ENCODE measurements at regions not wholly inside any gene's neighbourhood (a gene's known extent, or its start where the extent isn't known, plus 50 kb on each side); places are given as distances from the start of the nearest gene placed in this dataset.
"Not testable (repeated sequence)": the region's sequence is repeated elsewhere in the genome, so short reads cannot be mapped to it uniquely, and the experiment has no call there.

DNA sequence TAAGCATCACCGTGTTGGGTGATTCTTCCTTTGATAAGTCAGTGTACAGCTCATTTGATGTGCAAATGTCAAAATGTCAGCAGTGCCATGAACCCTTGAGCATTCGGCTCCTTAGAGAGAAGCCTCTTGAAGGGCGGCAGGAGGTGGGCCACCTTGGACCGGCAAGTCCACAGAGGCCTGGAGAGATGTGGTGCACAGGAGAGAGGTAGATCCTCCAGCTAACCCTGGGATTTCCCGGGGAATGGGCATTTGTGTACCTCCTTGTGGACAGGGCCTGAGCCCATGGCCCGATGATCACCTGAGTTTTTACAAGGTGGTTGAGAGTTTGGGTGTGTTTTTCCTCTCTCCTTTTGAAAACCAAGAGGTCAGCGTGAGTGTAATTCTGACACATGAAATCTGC is 133.2 kb upstream of the RCN1 start:
- no peak for DNase-seq

DNA sequence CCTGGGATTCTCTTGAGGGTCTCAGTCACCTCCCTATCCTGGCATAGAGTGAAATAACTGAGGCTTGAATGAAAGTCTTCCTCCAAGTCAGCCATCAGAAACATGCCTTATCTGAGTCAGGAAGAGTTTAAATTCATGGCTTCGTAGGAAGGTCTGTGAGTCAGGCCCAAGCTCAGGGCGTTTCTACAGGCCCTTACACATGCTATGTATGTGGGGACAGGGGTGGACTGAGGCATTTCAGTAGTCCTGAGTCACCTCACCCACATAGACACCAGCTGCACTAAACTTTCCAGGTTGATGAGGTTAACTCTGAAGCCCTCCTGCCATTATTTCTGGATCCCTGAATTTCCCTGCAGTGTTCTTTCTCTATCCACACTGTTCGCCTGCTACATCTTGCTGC is 134.6 kb upstream of the RCN1 start:
- no peak for DNase-seq

DNA sequence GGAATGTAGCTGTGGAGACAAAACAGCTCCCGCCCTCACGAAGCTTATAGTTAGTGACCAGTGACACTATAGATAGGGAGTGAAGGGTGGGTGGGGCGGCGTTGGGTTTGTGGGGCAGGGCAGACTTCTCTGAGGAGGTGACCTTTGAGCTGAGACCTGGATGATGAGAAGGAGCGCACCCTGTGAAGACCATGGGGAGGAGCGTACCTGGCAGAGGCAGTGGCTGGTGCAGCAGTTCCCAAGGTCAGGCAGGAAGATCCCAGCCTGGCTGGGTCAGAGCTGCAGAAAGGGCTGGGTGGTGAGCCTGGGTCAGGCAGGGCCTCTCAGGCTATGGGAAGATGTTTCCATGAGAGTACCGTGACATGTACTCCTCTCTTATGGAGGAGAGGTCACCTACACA is 135.0 kb upstream of the RCN1 start:
- DNase-seq: no peak

DNA sequence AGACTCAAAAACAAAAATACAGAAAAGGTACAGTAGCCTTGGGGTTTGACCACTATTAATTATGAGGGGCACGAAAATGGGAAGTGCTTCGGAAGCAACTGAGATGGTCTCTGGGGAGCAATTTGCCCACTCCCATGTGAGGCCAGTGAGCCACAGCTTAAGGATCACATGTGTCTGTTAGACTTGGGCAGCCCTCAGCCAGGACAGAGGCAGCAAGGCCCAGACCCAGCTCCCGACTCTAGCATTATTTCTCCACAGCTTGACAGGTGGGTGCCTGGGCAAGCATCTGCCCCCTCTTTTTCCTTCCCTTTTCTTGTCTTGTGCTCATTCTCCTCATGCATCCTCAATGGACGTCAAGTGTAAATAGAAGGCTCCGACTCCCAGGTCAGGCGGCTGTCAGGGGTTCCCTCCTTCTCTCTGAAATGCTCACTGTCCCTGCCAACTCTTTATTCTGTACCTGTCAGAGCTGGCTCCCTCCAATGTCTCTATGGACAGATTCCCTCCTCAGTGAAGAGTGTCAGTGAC is 137.0 kb upstream of the RCN1 start:
- no peak for DNase-seq

DNA sequence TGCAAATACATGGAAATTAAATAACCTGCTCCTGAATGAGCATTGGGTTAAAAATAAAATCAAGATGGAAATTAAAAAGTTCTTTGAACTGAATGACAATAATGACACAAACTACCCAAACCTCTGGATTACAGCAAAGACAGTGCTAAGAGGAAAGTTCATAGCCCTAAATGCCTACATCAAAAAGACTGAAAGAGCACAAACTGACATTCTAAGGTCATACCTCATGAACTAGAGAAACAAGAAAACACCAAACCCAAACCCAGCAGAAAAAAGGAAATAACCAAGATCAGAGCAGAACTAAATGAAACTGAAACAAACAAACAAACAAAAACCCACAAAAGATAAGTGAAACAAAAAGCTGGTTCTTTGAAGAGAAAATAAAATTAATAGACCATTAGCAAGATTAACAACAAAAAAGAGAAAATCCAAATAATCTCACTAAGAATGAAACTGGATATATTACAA is 138.6 kb upstream of the PAX6 start:
- DNase-seq: not testable (repeated sequence)

DNA sequence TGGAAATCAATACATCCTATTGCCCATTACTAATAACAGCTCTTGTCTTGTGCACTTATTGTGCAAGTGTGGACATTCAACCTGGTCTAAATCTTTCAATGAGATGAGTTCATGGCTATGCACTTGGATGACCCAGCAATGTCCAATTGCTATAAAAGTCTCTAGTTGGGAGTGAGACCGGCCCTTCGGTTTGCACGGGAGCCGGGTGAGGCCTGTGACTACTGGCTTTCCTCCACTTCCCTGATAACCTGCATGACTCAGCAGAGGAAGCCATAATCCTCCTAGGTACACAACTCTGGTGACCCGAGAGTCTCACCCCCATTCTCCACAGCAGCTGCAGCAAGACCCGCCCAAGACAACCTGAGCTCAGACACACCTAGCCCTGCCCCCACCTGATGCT is 135.9 kb upstream of the PAX6 start:
- no peak for DNase-seq

DNA sequence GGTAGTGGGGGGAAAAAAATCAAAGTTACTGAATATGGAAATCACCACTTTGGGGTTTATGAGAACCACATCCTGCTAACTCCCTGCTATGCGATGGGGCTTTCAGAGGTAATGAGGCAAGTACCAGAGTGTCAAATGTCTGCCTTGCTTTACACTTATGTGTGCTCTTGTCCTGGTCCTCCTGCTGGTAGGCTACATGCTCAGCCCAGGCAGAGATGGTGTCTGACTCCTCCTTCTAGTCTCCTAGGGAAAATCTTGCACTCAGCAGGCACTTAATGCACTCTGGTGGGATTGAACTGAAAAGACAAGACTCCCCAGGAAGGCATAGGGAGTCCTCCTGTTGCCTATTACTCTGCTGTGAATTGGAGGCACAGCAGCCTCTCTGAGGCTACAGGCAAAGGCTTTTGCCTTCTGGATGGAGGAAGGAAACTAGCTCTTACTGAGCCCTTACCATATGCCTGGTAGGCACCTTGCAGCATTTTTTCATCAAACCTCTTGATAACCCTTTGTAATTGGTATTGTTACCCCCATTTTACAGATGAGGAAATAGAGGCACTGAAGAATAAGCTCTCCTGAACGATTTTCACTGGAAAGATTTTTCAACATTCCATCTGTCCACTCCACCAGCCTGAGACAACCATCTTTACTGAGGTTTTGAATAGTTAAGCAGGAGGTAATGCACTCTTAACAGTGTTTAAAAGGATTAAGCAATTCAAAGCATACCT is 132.1 kb upstream of the PAX6 start:
- DNase-seq: no peak

DNA sequence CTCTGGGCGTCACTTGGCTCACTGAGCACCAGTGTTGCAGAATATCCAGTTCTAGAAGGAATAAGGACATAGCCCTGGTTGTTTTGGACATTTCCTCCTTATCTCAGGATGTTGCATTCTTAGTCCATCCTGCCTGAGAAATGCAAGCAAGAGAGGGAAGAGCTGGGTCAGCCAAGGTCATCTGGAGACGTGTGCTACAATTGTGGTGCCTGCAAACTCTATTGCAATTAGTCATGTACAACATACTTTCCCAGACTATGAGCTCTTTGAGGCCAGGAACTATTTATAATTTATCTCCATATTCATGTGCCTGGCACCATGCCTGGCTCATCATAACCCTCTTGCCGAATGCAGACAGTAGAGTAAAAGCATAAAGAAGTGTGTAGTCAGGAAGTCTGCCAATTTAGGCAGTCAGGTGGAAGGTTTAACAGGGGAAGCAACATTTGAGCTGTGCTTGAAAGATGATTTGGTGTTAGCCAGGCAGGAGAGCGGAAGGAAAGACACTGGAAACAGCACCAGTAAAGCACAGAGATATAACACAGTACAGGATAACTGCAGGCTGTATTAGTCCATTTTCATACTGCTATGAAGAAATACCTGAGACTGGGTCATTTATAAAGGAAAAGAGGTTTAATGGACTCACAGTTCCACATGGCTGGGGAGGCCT is 129.4 kb upstream of the PAX6 start:
- DNase-seq: no peak

DNA sequence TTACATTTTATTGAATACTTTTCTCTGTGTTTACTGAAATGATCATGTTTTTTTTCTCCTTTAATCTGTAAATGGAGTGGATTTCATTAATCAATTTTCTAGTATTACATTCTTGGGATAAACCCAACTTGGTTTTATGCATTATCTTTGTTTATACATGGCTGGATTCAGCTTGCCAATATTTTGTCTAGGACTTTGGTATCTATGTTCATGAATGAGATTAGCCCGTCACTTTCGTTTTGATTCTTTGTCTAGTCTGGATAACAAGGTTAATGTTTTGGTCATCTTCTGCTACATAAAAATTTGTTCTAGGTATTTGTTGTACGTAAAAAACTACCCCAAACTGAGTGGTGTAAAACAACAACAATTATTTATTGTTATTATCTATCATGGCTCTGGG is 127.9 kb upstream of the PAX6 start:
- DNase-seq: no peak

DNA sequence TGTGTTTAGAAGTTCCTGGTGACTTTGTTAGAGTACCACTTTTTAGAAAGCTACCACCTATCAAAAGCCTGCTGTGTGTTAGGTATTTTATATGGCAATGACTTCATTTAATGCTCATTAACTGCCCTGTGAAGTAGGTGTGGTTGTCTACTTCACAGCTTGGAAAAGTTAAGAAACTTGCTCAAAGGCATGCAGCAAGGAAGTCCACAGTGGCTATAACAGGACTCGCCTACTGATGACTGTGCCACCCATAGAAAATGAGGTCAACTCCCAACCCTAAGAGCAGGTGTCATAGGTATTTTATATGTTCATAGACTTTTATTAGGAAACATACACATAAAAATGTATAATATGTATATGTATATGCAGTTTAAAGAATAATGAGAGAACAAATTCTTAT is 125.2 kb upstream of the PAX6 start:
- no peak for DNase-seq

DNA sequence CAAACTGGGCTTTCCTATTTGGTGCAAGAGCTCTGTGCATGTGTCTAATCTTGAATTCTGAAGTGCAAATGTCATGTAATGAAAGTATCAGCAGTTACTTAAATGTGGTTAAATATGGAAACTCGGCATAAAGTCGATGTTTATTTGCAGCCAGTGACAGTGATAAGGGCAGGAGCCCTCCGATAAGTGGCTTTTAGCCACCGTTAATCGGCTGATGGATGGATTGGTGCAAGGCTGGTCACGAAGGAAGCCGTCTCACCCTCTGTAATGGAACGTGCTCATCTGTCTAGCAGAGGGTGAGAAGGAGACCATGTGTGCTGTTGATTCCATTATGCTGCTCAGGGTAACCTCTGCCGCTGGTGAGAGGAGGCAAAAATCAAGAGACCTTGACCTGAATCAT is 121.8 kb upstream of the PAX6 start:
- no peak for DNase-seq

DNA sequence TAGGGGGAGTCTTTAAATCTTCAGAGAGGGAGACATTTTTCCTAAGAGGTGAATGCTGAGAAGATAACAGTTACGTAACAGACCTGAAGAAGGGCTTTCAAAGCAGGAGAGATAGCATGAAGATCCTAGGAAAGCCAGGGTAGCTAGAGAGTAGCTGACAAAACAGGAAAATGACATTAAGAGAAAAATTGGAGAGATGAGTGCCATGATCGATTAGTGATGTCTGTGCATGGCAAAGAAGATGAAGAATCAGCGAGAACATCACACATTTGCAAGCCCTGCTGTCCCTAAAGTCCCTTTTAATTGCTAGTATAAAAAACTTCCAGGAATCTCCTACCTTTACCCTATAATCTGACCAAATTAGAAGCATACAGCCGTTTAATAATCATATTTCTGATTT is 116.9 kb upstream of the PAX6 start:
- no peak for DNase-seq

DNA sequence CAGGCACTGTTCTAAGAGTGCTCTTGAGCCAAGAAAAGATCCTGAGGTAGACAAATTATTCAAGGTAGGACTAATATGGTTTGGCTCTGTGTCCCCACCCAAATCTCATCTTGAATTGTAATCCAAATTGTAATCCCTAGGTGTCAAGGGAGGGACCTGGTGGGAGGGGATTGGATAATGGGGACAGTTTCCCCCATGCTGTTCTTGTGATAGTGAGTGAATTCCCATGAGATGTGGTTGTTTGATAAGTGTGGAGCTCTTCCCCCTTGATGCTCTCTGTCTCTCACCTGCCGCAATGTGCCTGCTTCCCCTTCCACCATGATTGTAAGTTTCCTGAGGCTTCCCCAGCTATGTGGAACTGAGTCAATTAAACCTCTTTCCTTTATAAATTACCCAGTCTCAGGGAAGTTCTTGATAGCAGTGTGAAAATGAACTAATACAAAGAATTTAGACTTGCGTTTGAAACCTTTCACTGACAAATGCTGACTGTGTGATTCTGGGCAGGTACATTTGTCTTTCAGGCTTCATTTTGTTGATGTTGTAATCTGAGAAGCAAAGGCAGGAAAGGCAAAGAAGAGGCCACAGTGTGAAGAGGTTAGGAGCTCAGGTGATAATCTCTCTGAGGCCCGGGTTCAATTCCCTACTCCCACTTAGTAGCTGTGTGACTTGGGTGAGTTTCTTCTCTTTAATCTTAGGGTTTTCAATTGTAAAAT is 115.8 kb upstream of the PAX6 start:
- DNase-seq: no peak

DNA sequence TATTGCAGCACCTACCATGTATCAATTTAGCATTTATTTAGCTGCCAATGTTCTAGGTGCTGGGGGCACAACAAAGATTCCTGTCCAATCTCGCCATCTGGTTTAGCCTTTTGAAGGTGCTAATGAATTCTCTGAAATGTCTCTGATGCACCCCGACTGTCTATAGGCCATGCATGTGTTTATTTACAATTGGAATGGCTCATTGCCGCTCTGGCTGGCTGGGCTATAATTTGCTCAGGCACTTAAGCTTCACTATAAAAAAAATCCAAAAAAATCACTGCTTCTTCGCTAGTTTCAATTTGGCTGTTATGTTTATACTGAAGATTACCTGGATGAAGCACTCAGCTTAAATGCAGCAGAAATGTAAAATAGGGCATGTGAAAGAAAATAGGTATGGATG is 115.0 kb upstream of the PAX6 start:
- DNase-seq: no peak

DNA sequence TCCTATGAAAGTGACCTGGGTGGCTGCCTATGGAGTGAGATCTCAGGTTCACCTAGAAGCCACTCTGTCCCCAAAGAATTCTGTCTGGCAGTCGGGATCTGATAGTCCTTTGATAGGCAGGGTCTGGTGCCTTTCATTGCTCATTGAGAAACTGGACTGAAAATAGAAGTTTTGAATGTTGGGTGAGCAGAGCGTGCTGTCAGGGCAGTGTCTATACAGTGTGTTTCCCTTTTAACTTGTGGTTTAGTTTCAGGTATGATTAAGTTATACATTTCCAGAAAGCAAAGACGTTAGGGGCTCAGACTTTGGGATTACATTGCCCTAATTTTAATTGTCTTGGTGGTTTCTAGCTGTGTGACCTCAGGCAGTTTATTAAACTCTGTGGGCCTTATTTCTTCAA is 111.3 kb upstream of the PAX6 start:
- DNase-seq: no peak

DNA sequence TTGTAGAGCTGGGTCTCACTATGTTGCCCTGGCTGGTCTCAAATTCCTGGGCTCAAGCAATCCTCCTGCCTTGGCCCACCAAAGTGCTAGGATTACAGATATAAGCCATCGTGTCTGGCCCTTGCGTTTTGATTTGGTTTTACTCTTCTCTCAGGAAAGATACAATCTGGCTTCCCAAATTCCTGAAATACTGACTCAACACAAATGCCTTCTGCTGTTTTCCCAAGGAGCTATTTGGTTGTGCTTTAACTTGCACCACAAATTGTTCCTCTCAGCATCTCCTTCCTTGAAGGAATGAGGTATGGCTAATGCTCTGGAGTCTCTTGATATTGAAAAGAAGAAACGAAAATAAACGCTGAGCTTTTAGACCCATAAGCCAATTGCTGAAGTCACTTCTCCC is 110.0 kb upstream of the PAX6 start:
- no peak for DNase-seq

DNA sequence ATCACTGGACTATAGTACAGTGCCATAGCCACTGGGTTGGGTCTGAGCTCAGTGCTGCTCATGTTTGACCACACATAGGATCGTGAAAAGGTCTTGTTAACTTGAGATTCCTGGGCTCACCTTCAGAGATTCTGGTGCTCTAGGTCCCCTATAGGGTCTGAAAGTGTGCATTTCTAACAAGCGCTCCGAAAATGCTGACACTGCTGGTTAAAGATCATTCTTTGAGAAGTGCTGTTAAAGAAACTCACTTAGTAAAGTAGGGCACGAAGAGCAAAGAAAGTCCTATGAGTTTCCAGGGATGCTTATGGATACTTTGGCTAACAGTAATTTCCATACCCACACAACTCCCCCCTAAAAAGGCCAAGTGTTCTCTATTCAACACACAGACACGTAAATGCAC is 108.1 kb upstream of the PAX6 start:
- DNase-seq: no peak

DNA sequence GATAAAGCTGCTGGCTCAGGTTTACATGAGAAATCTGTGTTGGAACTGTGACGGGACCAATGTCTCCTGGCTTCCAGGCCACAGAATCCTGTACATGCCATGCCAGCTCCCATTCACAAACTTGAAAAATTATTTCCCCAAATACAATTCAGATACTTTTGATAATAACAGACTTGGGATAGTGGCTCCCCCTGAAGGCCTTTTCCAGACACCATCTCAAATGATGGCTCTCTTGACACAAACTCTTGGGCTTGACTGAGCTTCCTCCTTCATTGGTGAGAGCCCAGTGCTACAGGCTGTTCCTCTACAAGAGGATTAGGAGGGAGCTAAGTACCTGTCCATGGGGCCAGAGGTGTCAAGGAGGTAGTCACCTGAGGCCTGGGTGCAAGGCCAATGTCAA is 104.7 kb upstream of the PAX6 start:
- DNase-seq: no peak

DNA sequence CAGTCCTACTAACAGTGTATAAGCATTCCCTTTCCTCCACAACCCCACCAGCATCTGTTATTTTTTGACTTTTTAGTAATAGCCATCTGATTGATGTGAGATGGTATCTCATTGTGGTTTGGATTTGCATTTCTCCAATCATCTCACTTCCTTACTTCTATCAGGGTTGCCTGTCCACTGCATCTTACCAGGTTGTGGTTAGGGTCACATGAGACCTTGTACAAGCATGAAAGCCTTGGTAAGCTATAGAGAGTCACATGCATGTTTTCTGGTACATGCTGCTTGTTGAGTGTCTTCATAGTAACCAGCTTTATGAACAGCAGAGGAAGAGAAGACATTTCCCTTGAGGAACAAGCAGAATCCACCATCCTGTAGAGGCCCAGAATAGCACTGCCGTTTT is 102.9 kb upstream of the PAX6 start:
- no peak for DNase-seq

DNA sequence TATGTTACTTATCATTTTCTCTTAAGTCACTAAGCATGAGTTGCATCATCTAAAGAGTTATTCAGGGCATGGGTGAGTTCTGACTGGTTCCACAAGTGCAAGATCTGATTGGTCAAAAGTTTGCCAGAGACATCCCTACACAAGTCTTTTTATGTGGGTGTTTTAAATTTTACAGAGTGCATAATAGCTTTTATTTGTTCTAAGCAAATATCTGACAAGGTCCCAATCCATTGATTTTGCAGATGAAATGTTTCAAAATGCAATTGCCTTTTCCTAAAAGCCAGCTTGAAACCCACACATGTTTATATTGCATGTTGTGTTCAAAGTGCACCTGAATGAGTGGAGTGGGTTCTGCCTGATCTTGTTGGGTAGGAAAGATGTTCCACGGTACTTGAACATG is 101.7 kb upstream of the PAX6 start:
- DNase-seq: no peak

DNA sequence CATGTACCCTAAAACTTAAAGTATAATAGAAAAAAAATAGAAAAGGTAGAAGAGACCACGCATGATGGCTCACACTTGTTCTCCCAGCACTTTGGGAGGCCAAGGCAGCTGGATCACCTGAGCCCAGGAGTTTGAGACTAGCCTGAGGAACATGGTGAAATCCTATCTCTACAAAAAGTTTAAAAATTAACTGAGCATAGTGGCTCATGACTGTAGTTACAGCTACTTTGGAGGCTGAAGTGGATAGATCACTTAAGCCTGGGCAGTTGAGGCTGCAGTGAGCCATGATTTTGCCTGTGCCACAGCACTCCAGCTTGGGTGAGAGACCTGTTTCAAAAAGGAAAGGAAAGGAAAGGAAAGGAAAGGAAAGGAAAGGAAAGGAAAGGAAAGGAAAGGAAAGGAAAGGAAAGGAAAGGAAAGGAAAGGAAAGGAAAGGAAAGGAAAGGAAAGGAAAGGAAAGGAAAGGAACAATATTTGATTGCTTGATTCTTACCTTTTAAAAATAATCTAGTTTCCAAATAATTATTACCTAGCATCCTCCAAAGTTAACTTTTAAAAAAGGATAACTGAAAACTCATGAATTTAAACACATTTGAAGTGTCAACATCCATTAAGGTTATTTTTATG is 99.9 kb upstream of the PAX6 start:
- DNase-seq: no peak

DNA sequence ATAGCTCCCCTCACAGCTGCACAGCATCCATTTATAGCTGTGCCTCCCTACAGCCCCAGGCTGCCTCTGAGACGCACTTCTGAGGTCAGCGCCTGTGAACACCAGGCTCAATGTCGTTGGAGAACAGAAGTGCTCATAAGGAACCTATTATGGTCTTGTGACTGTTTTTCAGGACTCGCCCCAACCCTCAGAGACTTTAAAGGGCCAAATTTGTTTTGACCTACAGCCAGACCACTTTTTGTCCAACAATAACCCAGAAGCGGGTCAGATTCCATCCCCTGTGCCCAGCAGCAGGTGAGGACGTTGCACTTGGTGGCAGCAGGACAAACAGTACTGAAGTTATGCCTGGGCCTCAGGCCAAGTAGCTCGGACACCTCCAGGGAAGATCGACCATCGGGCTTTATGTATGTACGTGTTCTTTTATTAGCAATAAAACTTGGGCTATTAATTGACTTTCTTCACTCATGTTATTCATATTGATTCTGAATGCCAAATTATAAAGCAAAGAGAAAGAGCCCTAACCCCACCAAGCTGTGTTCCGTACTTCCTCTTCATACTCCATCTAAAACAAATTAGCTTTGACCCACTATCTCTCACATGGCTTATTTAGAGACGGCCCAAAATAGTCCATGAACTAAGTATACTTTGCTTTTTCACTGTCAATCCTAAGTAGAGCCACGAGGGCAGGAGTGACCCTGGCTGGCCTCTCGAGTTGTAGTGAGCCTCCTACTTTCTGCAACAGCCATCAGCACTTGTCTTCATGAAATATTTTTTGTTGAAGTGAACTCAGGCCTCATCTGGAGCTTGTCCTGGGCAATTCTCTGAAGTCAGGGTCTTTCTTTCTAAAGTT is 92.3 kb upstream of the PAX6 start:
- no peak for DNase-seq
